Stimulated activated CD8-positive, alpha-beta memory T cell treated with anti-CD3 and anti-CD28 coated beads, Interleukin-12 subunit alpha, Interleukin-12 subunit beta, amount 100 ng/mL, for 24 hours (primary cell): ENCODE measurements at regions not wholly inside any gene's neighbourhood (a gene's known extent, or its start where the extent isn't known, plus 50 kb on each side); places are given as distances from the start of the nearest gene placed in this dataset.

ENCODE experiments used
- DNase-seq: peaks from one replicate; pipeline ENCODE4 v3.0.0-alpha.2; 2020; ENCODE audit errors: extremely low read depth

- DNase-seq, result no peak
Measured at GRCh38 chr6:113640051-113640450, 217.1 kb upstream of the MARCKS start.

GRCh38 chr6:113642001-113642713, 215.0 kb upstream of the MARCKS start:
- DNase-seq, result no peak

- DNase-seq, result no peak
Measured at GRCh38 chr6:113642714-113643406, 214.3 kb upstream of the MARCKS start.

GRCh38 chr6:113643407-113643770, 213.8 kb upstream of the MARCKS start:
- DNase-seq, result no peak

- no peak for DNase-seq
Measured at GRCh38 chr6:113644861-113645575, 212.1 kb upstream of the MARCKS start.

GRCh38 chr6:113645576-113645970, 211.6 kb upstream of the MARCKS start:
- no peak for DNase-seq

GRCh38 chr6:113645986-113646385, 211.2 kb upstream of the MARCKS start:
- no peak for DNase-seq

- no peak for DNase-seq
Measured at GRCh38 chr6:113646701-113647100, 210.4 kb upstream of the MARCKS start.

- DNase-seq, result no peak
Measured at GRCh38 chr6:113647143-113647889, 209.8 kb upstream of the MARCKS start.

GRCh38 chr6:113648698-113649097, 208.4 kb upstream of the MARCKS start:
- no peak for DNase-seq

GRCh38 chr6:113649276-113649675, 207.9 kb upstream of the MARCKS start:
- DNase-seq, result no peak

- no peak for DNase-seq
Measured at GRCh38 chr6:113649880-113650609, 207.1 kb upstream of the MARCKS start.

GRCh38 chr6:113650610-113650979, 206.6 kb upstream of the MARCKS start:
- DNase-seq, result no peak

GRCh38 chr6:113651120-113651519, 206.0 kb upstream of the MARCKS start:
- no peak for DNase-seq

- DNase-seq, result no peak
Measured at GRCh38 chr6:113651920-113652319, 205.2 kb upstream of the MARCKS start.

- DNase-seq, result no peak
Measured at GRCh38 chr6:113653275-113653674, 203.9 kb upstream of the MARCKS start.

- DNase-seq, result no peak
Measured at GRCh38 chr6:113654396-113654795, 202.7 kb upstream of the MARCKS start.

GRCh38 chr6:113655761-113656160, 201.4 kb upstream of the MARCKS start:
- no peak for DNase-seq

- DNase-seq, result no peak
Measured at GRCh38 chr6:113659762-113660404, 197.3 kb upstream of the MARCKS start.

GRCh38 chr6:113660819-113661218, 196.3 kb upstream of the MARCKS start:
- DNase-seq, result no peak

GRCh38 chr6:113662093-113662665, 195.0 kb upstream of the MARCKS start:
- DNase-seq, result no peak
